ENCODE measurements at regions not wholly inside any gene's neighbourhood (a gene's known extent, or its start where the extent isn't known, plus 50 kb on each side); places are given as distances from the start of the nearest gene placed in this dataset.
"Not testable (repeated sequence)": the region's sequence is repeated elsewhere in the genome, so short reads cannot be mapped to it uniquely, and the experiment has no call there.

DNA sequence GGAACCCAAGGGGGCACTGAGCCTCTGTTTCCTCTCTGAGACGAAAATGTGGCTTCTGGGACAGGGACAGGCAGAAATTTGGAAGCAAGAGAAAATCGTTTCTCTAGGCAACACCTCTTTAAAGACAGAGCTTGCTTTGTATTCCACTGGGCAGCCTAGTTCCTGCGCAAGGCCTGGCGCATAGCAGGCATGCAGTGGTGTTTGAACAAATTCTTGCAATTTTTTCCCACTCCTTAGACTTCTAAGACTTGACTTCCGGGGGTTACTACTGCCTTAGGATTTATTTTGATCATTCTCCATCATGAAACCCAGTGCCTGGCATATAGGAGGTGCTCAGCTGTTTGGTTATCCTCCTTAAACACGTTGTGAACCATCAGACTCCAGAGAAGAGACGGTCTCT is 249.0 kb upstream of the KCNG1 start:
- DNase-seq: no peak
- Histone ChIP-seq H3K4me3 (ENCODE audit: low read length) (no peak overlapping the region), H3K4ac (ENCODE audit: low read depth, low read length) (no peak overlapping the region), H3K27me3 (ENCODE audit: insufficient read depth, low read length, poor library complexity) (no peaks in the 10 kb centered on the region), H3K79me2 (ENCODE audit: control insufficient read depth, insufficient read depth, low read length) (no peaks in the 10 kb centered on the region), H3K36me3 (ENCODE audit: control insufficient read depth, insufficient read depth, low read length) (no peaks in the 10 kb centered on the region), H2BK120ac (ENCODE audit: low read depth, low read length) (no peak overlapping the region), H2AK5ac (ENCODE audit: low read length) (no peak overlapping the region), H3K79me1 (ENCODE audit: low read length) (no peaks in the 10 kb centered on the region), H3K27ac (ENCODE audit: low read depth, low read length) (no peak overlapping the region), H3K9ac (ENCODE audit: low read length) (no peak overlapping the region), H3K56ac (ENCODE audit: low read length) (no peak overlapping the region), H4K5ac (ENCODE audit: low read length) (no peak overlapping the region), H3K23ac (ENCODE audit: low read length) (no peak overlapping the region), H2BK5ac (ENCODE audit: low read length) (no peak overlapping the region), H3K4me2 (ENCODE audit: low read length) (no peak overlapping the region), H3K18ac (ENCODE audit: low read length) (no peak overlapping the region), H4K8ac (ENCODE audit: low read depth, low read length) (no peak overlapping the region), H2BK15ac (replicated peaks; ENCODE audit: low read depth) (no peak overlapping the region), H3K4me1 (ENCODE audit: control insufficient read depth, low read depth, low read length) (no peaks in the 10 kb centered on the region)
- WGBS (ENCODE audit: extremely low coverage, insufficient coverage, low lambda C conversion rate): no CpG with 5 or more reads among the region's 7 CpGs

DNA sequence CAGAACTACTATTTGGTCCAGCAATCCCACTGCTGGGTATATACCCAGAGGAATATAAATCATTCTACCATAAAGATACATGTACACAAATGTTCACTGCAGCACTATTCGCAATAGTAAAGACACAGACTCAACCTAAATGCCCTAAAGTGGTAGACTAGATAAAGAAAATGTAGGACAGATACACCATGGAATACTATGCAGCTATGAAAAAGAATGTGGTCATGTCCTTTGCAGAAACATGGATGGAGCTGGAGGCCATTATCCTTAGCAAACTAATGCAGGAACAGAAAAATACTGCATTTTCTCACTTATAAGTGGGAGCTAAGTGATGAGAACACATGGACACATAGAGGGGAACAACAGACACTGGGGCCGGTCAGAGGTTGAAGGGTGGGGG is 248.4 kb upstream of the KCNG1 start:
- H3K27me3 ChIP-seq (ENCODE audit: insufficient read depth, low read length, poor library complexity); H4K8ac ChIP-seq (ENCODE audit: low read depth, low read length); H2AK5ac ChIP-seq (ENCODE audit: low read length); H4K5ac ChIP-seq (ENCODE audit: low read length); H3K27ac ChIP-seq (ENCODE audit: low read depth, low read length); H2BK120ac ChIP-seq (ENCODE audit: low read depth, low read length); H2BK5ac ChIP-seq (ENCODE audit: low read length); H2BK15ac ChIP-seq (replicated peaks; ENCODE audit: low read depth); H3K56ac ChIP-seq (ENCODE audit: low read length); H3K4me1 ChIP-seq (ENCODE audit: control insufficient read depth, low read depth, low read length); H3K18ac ChIP-seq (ENCODE audit: low read length); DNase-seq; H3K36me3 ChIP-seq (ENCODE audit: control insufficient read depth, insufficient read depth, low read length); H3K23ac ChIP-seq (ENCODE audit: low read length); H3K4me3 ChIP-seq (ENCODE audit: low read length); H3K9ac ChIP-seq (ENCODE audit: low read length); H3K79me2 ChIP-seq (ENCODE audit: control insufficient read depth, insufficient read depth, low read length); H3K4me2 ChIP-seq (ENCODE audit: low read length); H3K4ac ChIP-seq (ENCODE audit: low read depth, low read length); H3K79me1 ChIP-seq (ENCODE audit: low read length): not testable (repeated sequence)
- no CpG with 5 or more reads among the region's 2 CpGs for WGBS (ENCODE audit: extremely low coverage, insufficient coverage, low lambda C conversion rate)

DNA sequence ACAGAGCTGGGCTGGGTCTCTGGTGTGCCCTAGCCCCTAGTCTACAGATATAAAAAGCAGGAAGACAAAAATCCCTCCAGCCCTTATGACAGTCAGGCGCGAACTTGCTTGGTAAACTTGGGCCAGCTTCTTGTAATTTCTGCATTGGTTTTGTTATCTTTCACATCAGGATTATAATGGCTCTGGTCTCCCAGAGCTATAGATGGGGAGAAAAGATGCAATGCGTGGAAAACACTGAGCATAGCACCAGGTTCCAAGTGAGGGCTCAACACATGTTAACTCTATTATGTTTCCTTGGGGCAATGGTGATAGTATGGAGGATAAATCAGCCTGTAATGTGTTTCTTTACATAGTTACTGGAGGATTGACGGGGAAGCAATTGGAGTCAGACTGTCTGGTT is 246.8 kb upstream of the KCNG1 start:
- Histone ChIP-seq H3K36me3 (ENCODE audit: control insufficient read depth, insufficient read depth, low read length) (no peaks in the 10 kb centered on the region), H3K4ac (ENCODE audit: low read depth, low read length) (no peak overlapping the region), H3K4me3 (ENCODE audit: low read length) (no peak overlapping the region), H3K4me1 (ENCODE audit: control insufficient read depth, low read depth, low read length) (no peaks in the 10 kb centered on the region), H4K8ac (ENCODE audit: low read depth, low read length) (no peak overlapping the region), H2BK15ac (replicated peaks; ENCODE audit: low read depth) (no peak overlapping the region), H3K79me2 (ENCODE audit: control insufficient read depth, insufficient read depth, low read length) (no peaks in the 10 kb centered on the region), H3K27ac (ENCODE audit: low read depth, low read length) (no peak overlapping the region), H3K23ac (ENCODE audit: low read length) (no peak overlapping the region), H2BK5ac (ENCODE audit: low read length) (no peak overlapping the region), H3K18ac (ENCODE audit: low read length) (no peak overlapping the region), H2AK5ac (ENCODE audit: low read length) (no peak overlapping the region), H2BK120ac (ENCODE audit: low read depth, low read length) (no peak overlapping the region), H3K27me3 (ENCODE audit: insufficient read depth, low read length, poor library complexity) (no peaks in the 10 kb centered on the region), H3K9ac (ENCODE audit: low read length) (no peak overlapping the region), H3K4me2 (ENCODE audit: low read length) (no peak overlapping the region), H3K79me1 (ENCODE audit: low read length) (no peaks in the 10 kb centered on the region), H3K56ac (ENCODE audit: low read length) (no peak overlapping the region), H4K5ac (ENCODE audit: low read length) (no peak overlapping the region)
- no peak for DNase-seq
- no CpG with 5 or more reads among the region's 4 CpGs for WGBS (ENCODE audit: extremely low coverage, insufficient coverage, low lambda C conversion rate)

GRCh38 chr20:51267679-51268078 is 244.8 kb upstream of the KCNG1 start:
- DNase-seq: no peak

DNA sequence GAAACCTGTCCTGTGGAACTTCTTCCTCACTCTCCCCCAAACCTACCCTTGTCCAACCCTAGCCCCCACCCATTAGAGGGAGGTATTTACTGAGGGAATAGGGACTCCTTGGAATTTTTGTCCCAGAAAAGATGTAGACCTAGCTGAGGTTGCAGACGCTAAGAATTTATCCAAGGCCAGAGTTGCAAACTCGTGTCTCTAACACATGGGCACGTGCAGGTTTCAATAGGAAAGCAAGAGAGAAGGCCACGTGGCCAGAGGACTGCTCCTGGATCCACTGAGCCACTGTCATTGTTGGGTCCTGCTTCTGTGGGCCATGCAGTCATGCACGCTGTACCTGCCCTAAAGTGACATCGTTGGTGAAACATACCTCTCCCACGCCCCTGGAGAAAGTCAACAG is 243.4 kb upstream of the KCNG1 start:
- no peaks in the 10 kb centered on the region for H3K27me3 ChIP-seq (ENCODE audit: insufficient read depth, low read length, poor library complexity)
- no peak overlapping the region for H2BK15ac ChIP-seq (replicated peaks; ENCODE audit: low read depth)
- no peak overlapping the region for H3K56ac ChIP-seq (ENCODE audit: low read length)
- WGBS (ENCODE audit: extremely low coverage, insufficient coverage, low lambda C conversion rate): no CpG with 5 or more reads among the region's 7 CpGs
- H4K5ac ChIP-seq (ENCODE audit: low read length): no peak overlapping the region
- H3K27ac ChIP-seq (ENCODE audit: low read depth, low read length): no peak overlapping the region
- H2BK5ac ChIP-seq (ENCODE audit: low read length): no peak overlapping the region
- H2AK5ac ChIP-seq (ENCODE audit: low read length): no peak overlapping the region
- no peak for DNase-seq
- H3K4ac ChIP-seq (ENCODE audit: low read depth, low read length): no peak overlapping the region
- no peak overlapping the region for H4K8ac ChIP-seq (ENCODE audit: low read depth, low read length)
- H3K4me2 ChIP-seq (ENCODE audit: low read length): no peak overlapping the region
- H3K4me1 ChIP-seq (ENCODE audit: control insufficient read depth, low read depth, low read length): no peaks in the 10 kb centered on the region
- H2BK120ac ChIP-seq (ENCODE audit: low read depth, low read length): no peak overlapping the region
- H3K4me3 ChIP-seq (ENCODE audit: low read length): no peak overlapping the region
- no peaks in the 10 kb centered on the region for H3K79me2 ChIP-seq (ENCODE audit: control insufficient read depth, insufficient read depth, low read length)
- no peak overlapping the region for H3K9ac ChIP-seq (ENCODE audit: low read length)
- H3K79me1 ChIP-seq (ENCODE audit: low read length): no peaks in the 10 kb centered on the region
- H3K18ac ChIP-seq (ENCODE audit: low read length): no peak overlapping the region
- no peaks in the 10 kb centered on the region for H3K36me3 ChIP-seq (ENCODE audit: control insufficient read depth, insufficient read depth, low read length)
- no peak overlapping the region for H3K23ac ChIP-seq (ENCODE audit: low read length)

More at GRCh38 chr20:51267679-51268078, 244.8 kb upstream of the KCNG1 start:
- Histone ChIP-seq H4K5ac (ENCODE audit: low read length) (no peak overlapping the region), H3K18ac (ENCODE audit: low read length) (no peak overlapping the region), H3K27ac (ENCODE audit: low read depth, low read length) (no peak overlapping the region), H3K4me3 (ENCODE audit: low read length) (no peak overlapping the region), H2BK5ac (ENCODE audit: low read length) (no peak overlapping the region), H3K9ac (ENCODE audit: low read length) (no peak overlapping the region), H3K4me1 (ENCODE audit: control insufficient read depth, low read depth, low read length) (no peaks in the 10 kb centered on the region), H3K4ac (ENCODE audit: low read depth, low read length) (no peak overlapping the region), H3K27me3 (ENCODE audit: insufficient read depth, low read length, poor library complexity) (no peaks in the 10 kb centered on the region), H3K36me3 (ENCODE audit: control insufficient read depth, insufficient read depth, low read length) (no peaks in the 10 kb centered on the region), H3K23ac (ENCODE audit: low read length) (no peak overlapping the region), H2BK120ac (ENCODE audit: low read depth, low read length) (no peak overlapping the region), H2AK5ac (ENCODE audit: low read length) (no peak overlapping the region), H3K79me1 (ENCODE audit: low read length) (no peaks in the 10 kb centered on the region), H4K8ac (ENCODE audit: low read depth, low read length) (no peak overlapping the region), H3K79me2 (ENCODE audit: control insufficient read depth, insufficient read depth, low read length) (no peaks in the 10 kb centered on the region), H2BK15ac (replicated peaks; ENCODE audit: low read depth) (no peak overlapping the region), H3K4me2 (ENCODE audit: low read length) (no peak overlapping the region), H3K56ac (ENCODE audit: low read length) (no peak overlapping the region)
- WGBS (ENCODE audit: extremely low coverage, insufficient coverage, low lambda C conversion rate): no CpG with 5 or more reads among the region's 7 CpGs

DNA sequence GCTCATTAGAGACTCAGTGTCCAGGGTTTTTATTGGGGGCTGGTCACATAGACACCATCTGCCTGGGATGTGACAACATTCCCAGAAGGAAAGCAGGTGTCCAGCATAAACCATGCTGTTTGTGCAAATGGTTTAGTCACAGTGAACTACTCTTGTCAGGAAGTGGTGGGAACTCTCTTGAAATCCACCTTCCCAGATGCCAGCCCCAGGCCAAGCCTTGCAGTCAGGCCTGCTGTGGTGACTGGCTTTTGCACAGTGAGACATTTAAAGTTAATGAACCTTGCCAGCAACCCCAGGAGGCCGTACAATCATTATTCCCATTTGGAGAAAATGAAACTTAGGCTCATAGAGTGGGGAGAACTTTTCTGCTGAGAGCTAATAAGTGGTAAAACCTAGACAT is 242.5 kb upstream of the KCNG1 start:
- H3K56ac ChIP-seq (ENCODE audit: low read length): no peak overlapping the region
- no peak overlapping the region for H3K23ac ChIP-seq (ENCODE audit: low read length)
- H2BK120ac ChIP-seq (ENCODE audit: low read depth, low read length): no peak overlapping the region
- no peak overlapping the region for H3K18ac ChIP-seq (ENCODE audit: low read length)
- no peak overlapping the region for H2BK15ac ChIP-seq (replicated peaks; ENCODE audit: low read depth)
- no peak overlapping the region for H2AK5ac ChIP-seq (ENCODE audit: low read length)
- no peak overlapping the region for H3K27ac ChIP-seq (ENCODE audit: low read depth, low read length)
- H3K4me2 ChIP-seq (ENCODE audit: low read length): no peak overlapping the region
- H3K79me1 ChIP-seq (ENCODE audit: low read length): no peaks in the 10 kb centered on the region
- no peak overlapping the region for H2BK5ac ChIP-seq (ENCODE audit: low read length)
- H3K27me3 ChIP-seq (ENCODE audit: insufficient read depth, low read length, poor library complexity): no peaks in the 10 kb centered on the region
- no peak overlapping the region for H3K4me3 ChIP-seq (ENCODE audit: low read length)
- no CpG with 5 or more reads among the region's 1 CpG for WGBS (ENCODE audit: extremely low coverage, insufficient coverage, low lambda C conversion rate)
- H3K9ac ChIP-seq (ENCODE audit: low read length): no peak overlapping the region
- H3K79me2 ChIP-seq (ENCODE audit: control insufficient read depth, insufficient read depth, low read length): no peaks in the 10 kb centered on the region
- no peak for DNase-seq
- H4K5ac ChIP-seq (ENCODE audit: low read length): no peak overlapping the region
- H3K4ac ChIP-seq (ENCODE audit: low read depth, low read length): no peak overlapping the region
- H3K4me1 ChIP-seq (ENCODE audit: control insufficient read depth, low read depth, low read length): no peaks in the 10 kb centered on the region
- H4K8ac ChIP-seq (ENCODE audit: low read depth, low read length): no peak overlapping the region
- H3K36me3 ChIP-seq (ENCODE audit: control insufficient read depth, insufficient read depth, low read length): no peaks in the 10 kb centered on the region
